ENCODE measurements at regions not wholly inside any gene's neighbourhood (a gene's known extent, or its start where the extent isn't known, plus 50 kb on each side); places are given as distances from the start of the nearest gene placed in this dataset.

DNA sequence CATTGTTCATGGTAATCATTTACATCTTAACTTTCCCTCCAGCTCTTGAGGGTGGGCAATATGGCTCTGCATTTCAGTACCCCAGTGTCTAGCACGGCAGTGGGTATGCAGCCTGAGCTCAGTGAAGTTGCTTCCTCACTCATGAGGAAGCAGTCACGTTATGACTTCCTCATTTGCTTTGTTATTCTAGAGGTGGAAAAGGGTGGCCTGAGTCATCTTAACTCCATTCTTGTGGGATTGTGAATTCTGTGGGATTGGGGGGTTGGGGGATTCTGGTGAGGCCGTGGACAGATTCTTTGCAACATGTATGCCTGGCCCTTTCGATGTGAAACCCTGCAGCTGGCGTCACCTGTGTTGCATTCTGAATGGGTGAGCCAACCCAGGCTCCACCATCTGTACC is 406.7 kb upstream of the ZNF507 start:
- H3K4me3 Mint-ChIP-seq, result no peak overlapping the region

DNA sequence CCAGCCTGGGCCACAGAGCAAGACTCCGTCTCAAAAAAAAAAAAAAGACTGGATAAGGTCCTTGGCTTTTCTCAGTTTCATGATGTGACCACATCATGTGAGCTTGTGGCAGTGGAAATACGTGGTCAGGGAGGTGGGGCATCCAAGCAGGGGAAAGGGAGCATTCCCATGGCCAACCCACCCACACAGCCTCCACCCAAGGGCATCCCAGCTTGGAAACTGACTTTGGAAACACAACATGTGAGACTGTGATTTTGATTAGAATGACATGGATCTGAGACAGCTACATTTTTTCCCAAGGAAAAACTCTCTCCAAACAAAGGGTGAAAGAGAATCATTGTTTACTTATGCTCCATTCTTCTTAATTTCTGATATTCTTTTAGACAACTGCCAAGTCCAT is 405.0 kb upstream of the ZNF507 start:
- H3K36me3 Mint-ChIP-seq (ENCODE audit: low read depth), result no peaks in the 10 kb centered on the region
- TF ChIP-seq, protein P1, sequence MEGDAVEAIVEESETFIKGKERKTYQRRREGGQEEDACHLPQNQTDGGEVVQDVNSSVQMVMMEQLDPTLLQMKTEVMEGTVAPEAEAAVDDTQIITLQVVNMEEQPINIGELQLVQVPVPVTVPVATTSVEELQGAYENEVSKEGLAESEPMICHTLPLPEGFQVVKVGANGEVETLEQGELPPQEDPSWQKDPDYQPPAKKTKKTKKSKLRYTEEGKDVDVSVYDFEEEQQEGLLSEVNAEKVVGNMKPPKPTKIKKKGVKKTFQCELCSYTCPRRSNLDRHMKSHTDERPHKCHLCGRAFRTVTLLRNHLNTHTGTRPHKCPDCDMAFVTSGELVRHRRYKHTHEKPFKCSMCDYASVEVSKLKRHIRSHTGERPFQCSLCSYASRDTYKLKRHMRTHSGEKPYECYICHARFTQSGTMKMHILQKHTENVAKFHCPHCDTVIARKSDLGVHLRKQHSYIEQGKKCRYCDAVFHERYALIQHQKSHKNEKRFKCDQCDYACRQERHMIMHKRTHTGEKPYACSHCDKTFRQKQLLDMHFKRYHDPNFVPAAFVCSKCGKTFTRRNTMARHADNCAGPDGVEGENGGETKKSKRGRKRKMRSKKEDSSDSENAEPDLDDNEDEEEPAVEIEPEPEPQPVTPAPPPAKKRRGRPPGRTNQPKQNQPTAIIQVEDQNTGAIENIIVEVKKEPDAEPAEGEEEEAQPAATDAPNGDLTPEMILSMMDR (IDR thresholded peaks at IDR 0.05), result no peak
- DNase-seq (no peak), ATAC-seq (no peak)
- ChIA-PET CTCF (no interaction called here), POLR2A (no interaction called here)
- H3K27ac Mint-ChIP-seq, result no peak overlapping the region
- no peaks in the 10 kb centered on the region for H3K4me1 Mint-ChIP-seq (ENCODE audit: low read depth)
- intact Hi-C loops (cut with micrococcal nuclease), result no loop called here
- no peaks in the 10 kb centered on the region for H3K27me3 Mint-ChIP-seq
- H3K4me3 Mint-ChIP-seq, result no peak overlapping the region
- H3K9me3 Mint-ChIP-seq, result no peaks in the 10 kb centered on the region

More for the DNA sequence above, 406.7 kb upstream of the ZNF507 start:
- no peaks in the 10 kb centered on the region for H3K36me3 Mint-ChIP-seq (ENCODE audit: low read depth)
- intact Hi-C loops (cut with micrococcal nuclease), result no loop called here
- POLR2A ChIA-PET, result no interaction called here
- H3K9me3 Mint-ChIP-seq, result no peaks in the 10 kb centered on the region
- no peaks in the 10 kb centered on the region for H3K4me1 Mint-ChIP-seq (ENCODE audit: low read depth)
- TF ChIP-seq, protein P1 (IDR thresholded peaks at IDR 0.05), result no peak
- H3K27ac Mint-ChIP-seq, result no peak overlapping the region
- no peaks in the 10 kb centered on the region for H3K27me3 Mint-ChIP-seq
- no peak for DNase-seq
- CTCF ChIA-PET, result no interaction called here
- no peak for ATAC-seq

DNA sequence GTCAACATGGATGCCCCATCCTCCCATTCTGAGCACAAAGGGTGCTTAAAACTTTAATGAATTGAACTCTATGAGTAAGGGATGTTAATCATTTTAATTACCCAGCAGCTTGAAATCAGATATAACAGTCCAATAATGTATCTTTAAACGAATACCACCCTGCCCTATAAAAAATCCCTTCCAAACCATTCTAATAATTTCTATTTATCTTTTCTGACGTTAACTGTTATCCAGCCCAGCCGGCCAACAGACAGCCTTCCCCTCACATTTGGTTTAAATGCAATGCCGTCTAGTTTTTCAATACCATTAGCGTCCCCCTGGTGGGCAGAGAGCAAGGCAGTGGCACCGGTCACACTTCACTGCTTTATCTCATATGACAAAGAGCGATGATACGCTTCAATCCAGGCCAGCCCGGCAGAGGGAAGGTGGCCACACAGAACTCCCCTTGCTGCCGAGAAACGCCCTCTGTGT is 402.2 kb upstream of the ZNF507 start:
- no peaks in the 10 kb centered on the region for H3K9me3 Mint-ChIP-seq
- intact Hi-C loops (cut with micrococcal nuclease), result no loop called here
- no peak overlapping the region for H3K27ac Mint-ChIP-seq
- H3K4me3 Mint-ChIP-seq, result no peak overlapping the region
- POLR2A ChIA-PET, result no interaction called here
- DNase-seq, result no peak
- no peaks in the 10 kb centered on the region for H3K36me3 Mint-ChIP-seq (ENCODE audit: low read depth)
- TF ChIP-seq, protein P1 (IDR thresholded peaks at IDR 0.05), result no peak
- no peak for ATAC-seq
- CTCF ChIA-PET, result no interaction called here
- H3K4me1 Mint-ChIP-seq (ENCODE audit: low read depth), result no peaks in the 10 kb centered on the region
- H3K27me3 Mint-ChIP-seq, result no peaks in the 10 kb centered on the region

DNA sequence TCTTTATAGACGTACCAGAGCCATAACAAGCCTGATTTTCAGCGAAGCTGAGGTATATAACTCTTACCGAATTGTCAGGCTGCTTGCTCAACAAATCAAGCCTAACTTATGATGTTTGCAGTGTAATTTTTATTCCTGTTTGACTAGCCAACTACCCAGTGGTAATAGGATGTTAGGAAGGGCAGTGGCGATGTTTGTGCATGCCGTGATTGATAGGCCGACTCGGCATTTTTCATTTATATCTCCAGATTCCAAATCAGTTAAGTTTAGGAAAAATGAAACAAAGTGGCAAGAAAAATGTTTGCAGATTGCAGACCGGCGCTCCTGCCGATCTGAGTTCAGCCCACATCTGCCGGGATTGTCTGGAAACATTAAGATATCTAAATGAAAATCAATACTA is 401.6 kb upstream of the ZNF507 start:
- Mint-ChIP-seq H3K27ac (no peak overlapping the region), H3K4me3 (no peak overlapping the region), H3K27me3 (no peaks in the 10 kb centered on the region), H3K4me1 (ENCODE audit: low read depth) (no peaks in the 10 kb centered on the region), H3K36me3 (ENCODE audit: low read depth) (no peaks in the 10 kb centered on the region), H3K9me3 (no peaks in the 10 kb centered on the region)
- POLR2A ChIA-PET, result no interaction called here
- TF ChIP-seq, protein P1 (IDR thresholded peaks at IDR 0.05), result no peak
- DNase-seq, result no peak
- ATAC-seq, result no peak
- intact Hi-C loops (cut with micrococcal nuclease), result no loop called here
- CTCF ChIA-PET, result no interaction called here

DNA sequence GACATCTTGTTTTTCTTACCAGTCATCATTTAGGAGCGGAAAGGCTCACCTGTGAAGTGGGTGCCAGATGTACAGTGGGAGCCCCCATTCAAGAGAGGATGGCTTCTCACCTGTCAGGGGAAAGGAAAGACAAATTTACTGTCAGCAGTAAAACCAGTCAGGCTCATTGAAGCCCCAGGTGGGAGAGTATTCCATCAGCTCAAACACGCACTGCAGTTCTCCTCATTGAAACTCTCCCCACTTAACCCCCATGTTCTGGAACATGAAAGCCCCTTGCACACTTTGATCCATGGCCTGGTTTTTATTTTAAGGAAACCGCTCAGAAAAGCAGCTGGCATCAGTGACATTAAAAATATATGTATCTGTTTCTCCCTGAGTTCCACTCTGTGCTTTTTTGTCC is 401.1 kb upstream of the ZNF507 start:
- H3K36me3 Mint-ChIP-seq (ENCODE audit: low read depth), result no peaks in the 10 kb centered on the region
- POLR2A ChIA-PET, result no interaction called here
- no peaks in the 10 kb centered on the region for H3K4me1 Mint-ChIP-seq (ENCODE audit: low read depth)
- TF ChIP-seq, protein P1 (IDR thresholded peaks at IDR 0.05), result no peak
- CTCF ChIA-PET, result no interaction called here
- H3K4me3 Mint-ChIP-seq, result no peak overlapping the region
- H3K27ac Mint-ChIP-seq, result no peak overlapping the region
- ATAC-seq, result no peak
- H3K27me3 Mint-ChIP-seq, result no peaks in the 10 kb centered on the region
- no peaks in the 10 kb centered on the region for H3K9me3 Mint-ChIP-seq
- intact Hi-C loops (cut with micrococcal nuclease), result no loop called here
- DNase-seq, result no peak
